Mucosa of descending colon (tissue), 3 donors: ENCODE measurements at regions not wholly inside any gene's neighbourhood (a gene's known extent, or its start where the extent isn't known, plus 50 kb on each side); places are given as distances from the start of the nearest gene placed in this dataset.

ENCODE experiments used
- ATAC-seq: fragments of 200-7000 bp; cut with Tn5 transposase; one replicate; pipeline ENCODE4 v1.9.1; 2020; ENCODE audit warnings: mild to moderate bottlenecking, moderate library complexity
- DNase-seq, 3 donors: peaks; one replicate each; pipeline ENCODE4 v3.0.0-alpha.2; 2020
- H3K36me3 ChIP-seq: fragments of 200-600 bp; one replicate; pipeline ENCODE4 v1.8.0; 2021; ENCODE audit warnings: low read depth, mild to moderate bottlenecking
- H3K4me1 ChIP-seq: fragments of 200-600 bp; one replicate; pipeline ENCODE4 v1.8.0; 2021; ENCODE audit warnings: low read depth, mild to moderate bottlenecking
- H3K4me3 ChIP-seq: fragments of 200-600 bp; one replicate; pipeline ENCODE4 v1.8.0; 2021; ENCODE audit warnings: mild to moderate bottlenecking
- H3K9me3 ChIP-seq: fragments of 200-600 bp; one replicate; pipeline ENCODE4 v1.8.0; 2021; ENCODE audit warnings: mild to moderate bottlenecking
- CTCF ChIP-seq: fragments of 200-600 bp; IDR thresholded peaks from one replicate; pipeline ENCODE4 v1.8.0; 2022; ENCODE audit warnings: antibody characterized with exemption, mild to moderate bottlenecking
- intact Hi-C, 2 donors: fragments of 100-400 bp; cut with DNase I in 1 of 2; cut with micrococcal nuclease in 1 of 2; formaldehyde crosslinking; loops; one replicate each; pipeline versions ENCODE4 v1.11.0 to v1.11.1; 2022; cut with DNase I, micrococcal nuclease
- donor health status: DM: no; HTN: no; CAD: no; lungs with moderate emphysema.
- donor health status: DM: no; HTN: no; CAD: no.
- donor health status: DM: no; HTN: yes; CAD: no.

- intact Hi-C loops: no loop called here
Measured at GRCh38 chr13:74683411-74683810, 549.2 kb upstream of the KLF12 start.

GRCh38 chr13:74682746-74683145, 548.5 kb upstream of the KLF12 start:
- no peaks in the 10 kb centered on the region for H3K9me3 ChIP-seq
- H3K4me1 ChIP-seq: no peaks in the 10 kb centered on the region
- intact Hi-C loops: no loop called here
- DNase-seq: no peak
- ATAC-seq: no peak
- no peak overlapping the region for H3K4me3 ChIP-seq
- no peak for TF ChIP-seq CTCF
- no peaks in the 10 kb centered on the region for H3K36me3 ChIP-seq

More at GRCh38 chr13:74683411-74683810, 549.2 kb upstream of the KLF12 start:
- no peak for TF ChIP-seq CTCF
- no peaks in the 10 kb centered on the region for H3K4me1 ChIP-seq
- no peak overlapping the region for H3K4me3 ChIP-seq
- H3K9me3 ChIP-seq: no peaks in the 10 kb centered on the region
- ATAC-seq (no peak), DNase-seq (no peak)
- no peaks in the 10 kb centered on the region for H3K36me3 ChIP-seq

- H3K36me3 ChIP-seq: no peaks in the 10 kb centered on the region
- DNase-seq (no peak), ATAC-seq (no peak)
- no peak for TF ChIP-seq CTCF
- H3K9me3 ChIP-seq: no peaks in the 10 kb centered on the region
- H3K4me1 ChIP-seq: no peaks in the 10 kb centered on the region
- no peak overlapping the region for H3K4me3 ChIP-seq
- intact Hi-C loops: no loop called here
Measured at GRCh38 chr13:74681891-74682290, 547.7 kb upstream of the KLF12 start.

- intact Hi-C loops: no loop called here
- Histone ChIP-seq H3K9me3 (no peaks in the 10 kb centered on the region), H3K36me3 (no peaks in the 10 kb centered on the region), H3K4me3 (no peak overlapping the region), H3K4me1 (no peaks in the 10 kb centered on the region)
- no peak for ATAC-seq
- no peak for DNase-seq
- TF ChIP-seq CTCF: no peak
Measured at GRCh38 chr13:74678308-74678965, 544.2 kb upstream of the KLF12 start.

GRCh38 chr13:74675972-74676371, 541.8 kb upstream of the KLF12 start:
- TF ChIP-seq CTCF: no peak
- ATAC-seq (no peak), DNase-seq (no peak)
- Histone ChIP-seq H3K9me3 (no peaks in the 10 kb centered on the region), H3K4me1 (no peaks in the 10 kb centered on the region), H3K36me3 (no peaks in the 10 kb centered on the region), H3K4me3 (no peak overlapping the region)
- intact Hi-C loops: no loop called here

GRCh38 chr13:74675182-74675581, 541.0 kb upstream of the KLF12 start:
- no peak for TF ChIP-seq CTCF
- H3K9me3 ChIP-seq: no peaks in the 10 kb centered on the region
- no peak overlapping the region for H3K4me3 ChIP-seq
- no peaks in the 10 kb centered on the region for H3K36me3 ChIP-seq
- intact Hi-C loops: no loop called here
- DNase-seq (no peak), ATAC-seq (no peak)
- H3K4me1 ChIP-seq: no peaks in the 10 kb centered on the region
